HG02763 (cell line): ENCODE measurements at regions not wholly inside any gene's neighbourhood (a gene's known extent, or its start where the extent isn't known, plus 50 kb on each side); places are given as distances from the start of the nearest gene placed in this dataset.

Experiments
- ATAC-seq: cut with Tn5 transposase; IDR thresholded peaks from one replicate; pipeline ENCODE4 v1.9.1; 2021; ENCODE audit warnings: mild to moderate bottlenecking, moderate library complexity; ENCODE audit not compliant: unreplicated experiment

GRCh38 chr2:65488527-65488926, 56.1 kb upstream of the SPRED2 start:
- no peak for ATAC-seq

GRCh38 chr2:65487404-65487803, 55.0 kb upstream of the SPRED2 start:
- ATAC-seq, result no peak

- no peak for ATAC-seq
Observed at GRCh38 chr2:65486802-65487201, 54.4 kb upstream of the SPRED2 start.

GRCh38 chr2:65486282-65486681, 53.9 kb upstream of the SPRED2 start:
- no peak for ATAC-seq

- ATAC-seq, result no peak
Observed at GRCh38 chr2:65485839-65486238, 53.4 kb upstream of the SPRED2 start.

DNA sequence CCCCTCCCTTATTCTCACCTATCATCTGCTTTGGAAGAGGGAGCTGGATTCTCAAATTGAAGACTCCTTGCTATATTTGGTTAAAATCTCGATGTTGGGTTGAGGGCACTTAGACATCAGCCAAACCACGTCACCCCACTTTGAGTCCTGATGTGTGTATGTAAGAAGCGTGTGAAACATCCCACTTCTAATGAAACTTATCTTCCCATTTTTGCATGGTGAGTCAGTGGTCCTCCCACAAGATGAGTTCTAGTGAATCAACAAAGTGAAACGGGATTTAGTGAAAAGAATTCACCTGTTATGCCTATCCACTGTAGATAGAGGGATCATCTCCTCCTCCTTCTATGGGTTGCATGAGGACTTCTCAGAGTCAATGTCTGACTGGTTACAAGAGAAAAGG, 51.4 kb upstream of the SPRED2 start:
- no peak for ATAC-seq

GRCh38 chr2:65482971-65483370, 50.6 kb upstream of the SPRED2 start:
- ATAC-seq, result no peak
